Skin epidermis (tissue), 12 donors: ENCODE measurements at regions not wholly inside any gene's neighbourhood (a gene's known extent, or its start where the extent isn't known, plus 50 kb on each side); places are given as distances from the start of the nearest gene placed in this dataset.

ENCODE experiments used
- H3K27ac ChIP-seq, 21 experiments: fragments of 200-600 bp; sonication (generic) in 11 of 21; one replicate each; pipeline ENCODE4 v1.5.0; 2020; ENCODE audit warnings: mild to moderate bottlenecking in 3 of 21, inconsistent platforms in 2 of 21, moderate library complexity in 2 of 21
- H3K4me3 ChIP-seq, 7 experiments: fragments of 200-600 bp; sonication (generic) in 2 of 7; one replicate each; pipeline ENCODE4 v1.5.0; 2020; ENCODE audit warnings: inconsistent platforms in 2 of 7, mild to moderate bottlenecking in 2 of 7, moderate library complexity in 1 of 7

DNA sequence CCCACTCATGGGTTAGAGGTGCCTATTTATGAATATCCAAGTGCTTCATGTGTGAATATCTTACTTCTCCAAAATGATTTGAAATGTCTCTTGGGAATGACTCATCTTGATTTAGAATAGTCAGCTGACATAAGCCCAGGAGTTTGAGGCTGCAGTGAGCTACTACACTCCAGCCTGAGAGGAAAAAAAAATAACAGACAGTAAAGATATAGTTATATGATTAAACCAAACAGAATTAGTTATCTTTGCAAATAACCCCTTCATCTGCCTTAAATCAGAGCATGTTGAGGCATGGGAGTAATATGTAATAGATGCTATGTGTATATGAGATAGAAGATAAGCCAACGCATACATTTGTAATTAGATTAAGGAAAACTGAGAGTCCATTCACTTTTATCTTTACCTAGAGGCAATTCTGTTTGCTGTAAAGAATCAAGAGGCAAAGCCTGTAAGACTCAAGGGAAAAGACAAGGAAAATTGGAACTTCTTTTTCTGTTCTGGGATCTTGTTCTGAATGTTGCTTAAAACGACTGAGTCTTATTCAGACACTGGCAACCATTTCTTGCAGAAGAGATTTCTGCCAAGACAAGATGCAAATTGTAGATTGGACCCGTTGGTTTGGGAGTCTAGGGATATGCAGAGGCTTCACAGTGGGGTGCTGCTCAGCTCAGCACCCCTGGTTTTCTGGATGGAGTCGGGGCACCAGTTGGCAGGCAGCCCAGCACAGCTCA, 104.4 kb downstream of the LIPG start:
- H3K4me3 ChIP-seq: no peak overlapping the region
- H3K27ac ChIP-seq: peak overlapping the region in 1 of 21 experiments; percentile 69

DNA sequence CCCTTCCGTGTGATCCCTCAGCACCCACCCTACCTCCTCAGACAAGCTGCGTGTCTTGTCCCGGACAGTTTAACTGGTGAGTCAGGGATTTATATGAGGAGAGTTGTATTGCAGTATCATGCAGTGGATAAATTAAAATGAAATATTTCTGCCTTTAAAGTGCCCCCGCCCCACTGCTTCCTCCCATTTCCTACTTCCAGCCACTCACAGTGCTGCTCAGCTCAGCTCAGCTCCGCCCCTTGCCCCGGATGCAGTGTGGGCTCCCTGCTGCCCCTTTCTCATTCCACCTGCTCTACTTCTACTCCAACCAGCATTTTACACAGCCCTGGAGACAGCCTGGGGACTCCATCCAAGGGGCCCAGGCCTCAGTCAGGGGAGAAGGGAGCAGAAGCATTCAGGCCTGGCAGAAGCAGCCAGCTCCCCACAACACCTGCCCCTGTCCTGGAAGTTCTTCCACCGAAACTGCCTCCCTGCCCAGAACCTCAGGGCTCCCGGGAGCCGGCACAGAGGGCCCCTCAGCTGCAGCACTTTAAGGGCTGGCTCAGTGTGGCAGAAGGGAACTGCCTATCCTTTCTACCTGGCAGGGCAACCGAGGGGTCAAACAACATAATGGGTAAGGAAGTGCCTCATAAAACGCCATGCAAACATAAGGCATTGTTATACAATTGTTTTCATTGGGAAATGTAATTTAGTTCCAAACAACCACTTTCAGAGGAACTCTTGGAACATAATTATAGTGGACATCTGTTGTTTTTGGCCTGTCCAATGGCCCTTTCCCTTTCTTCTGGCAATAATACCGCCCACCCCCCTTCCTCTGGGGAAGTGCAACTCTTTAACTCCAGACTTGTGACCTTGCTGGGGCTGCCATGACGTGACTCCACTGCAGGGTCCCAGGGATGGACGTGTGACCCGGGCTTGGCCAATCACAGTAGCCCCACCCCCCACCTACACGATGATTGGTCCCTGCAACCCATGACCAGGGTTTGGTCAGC, 102.3 kb downstream of the LIPG start:
- no peak overlapping the region for H3K4me3 ChIP-seq
- H3K27ac ChIP-seq: peak overlapping the region in 2 of 21 experiments; percentile 6 to 10

DNA sequence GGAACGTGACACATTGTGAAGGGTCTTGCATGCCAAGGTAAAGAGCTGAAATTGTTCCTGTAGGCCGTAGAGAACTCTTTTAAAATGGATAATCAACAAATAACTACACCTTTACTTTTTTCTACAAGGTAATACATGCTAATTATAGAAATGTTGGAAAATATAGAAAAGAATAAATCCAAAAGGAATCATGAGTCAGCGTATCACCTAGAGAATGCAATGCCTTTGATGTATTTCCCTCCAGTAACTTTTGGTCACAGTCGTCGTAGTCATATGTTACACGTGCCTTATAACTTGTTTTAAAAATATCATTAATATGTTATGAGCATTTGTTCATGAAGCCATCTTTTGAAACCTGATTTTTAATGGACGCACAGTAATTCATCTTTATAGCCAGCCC, 100.6 kb downstream of the LIPG start:
- H3K4me3 ChIP-seq: no peak overlapping the region
- H3K27ac ChIP-seq: no peak overlapping the region

DNA sequence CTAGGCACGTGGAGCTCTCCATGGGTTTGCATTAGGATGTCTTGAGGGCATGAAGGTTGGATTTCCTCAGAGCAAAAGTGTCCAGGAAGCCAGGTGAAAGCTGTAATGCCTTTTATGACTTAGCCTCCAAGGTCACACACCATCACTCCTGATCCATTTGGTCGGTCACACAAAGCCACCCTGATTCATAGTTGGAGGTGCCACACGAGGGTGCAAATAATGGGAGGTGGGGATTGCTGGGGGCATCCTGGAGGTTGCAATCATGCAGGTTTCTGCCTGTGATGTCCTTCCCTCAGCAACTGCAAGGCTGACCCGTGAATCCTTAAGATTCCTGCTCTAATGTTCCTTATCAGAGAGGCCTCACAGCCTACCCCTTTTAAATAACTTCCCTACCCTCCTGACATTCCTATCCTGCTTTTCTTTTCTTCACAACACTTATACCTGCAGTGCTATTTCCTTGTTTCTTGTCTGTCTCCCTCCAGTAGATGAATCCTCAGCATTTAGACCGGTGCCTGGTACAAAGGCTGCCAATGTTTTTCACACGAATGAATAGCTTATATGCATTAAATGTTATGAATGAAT, 97.1 kb downstream of the LIPG start:
- no peak overlapping the region for H3K4me3 ChIP-seq
- H3K27ac ChIP-seq: no peak overlapping the region

DNA sequence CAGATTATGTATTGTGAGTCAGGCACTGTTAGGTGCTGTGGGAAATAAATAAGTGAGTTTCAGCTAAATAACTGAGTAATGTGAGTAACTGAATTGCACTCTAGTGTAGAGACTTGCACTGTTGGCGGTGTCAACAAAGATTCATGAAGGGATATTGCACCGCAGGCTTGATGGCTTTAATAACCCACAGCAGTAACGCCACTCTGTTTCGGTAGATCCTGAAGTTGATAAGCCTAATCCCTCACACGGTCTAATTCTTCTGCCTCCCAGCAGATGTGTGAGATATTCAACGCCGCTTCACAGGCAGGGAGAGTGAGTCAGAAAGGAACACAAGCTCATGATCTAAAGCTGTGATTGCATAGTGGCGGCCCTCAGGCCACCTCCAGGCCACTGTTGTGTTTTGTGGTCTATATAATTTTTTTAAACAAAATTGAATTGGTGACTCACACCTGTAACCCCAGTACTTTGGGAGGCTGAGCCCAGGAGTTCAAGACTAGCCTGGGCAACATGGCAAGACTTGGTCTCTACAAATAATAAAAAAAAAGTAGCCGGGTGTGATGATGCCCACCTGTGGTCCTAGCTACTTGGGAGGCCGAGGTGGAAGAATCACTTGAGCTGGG, 94.3 kb downstream of the LIPG start:
- H3K27ac ChIP-seq: no peak overlapping the region

DNA sequence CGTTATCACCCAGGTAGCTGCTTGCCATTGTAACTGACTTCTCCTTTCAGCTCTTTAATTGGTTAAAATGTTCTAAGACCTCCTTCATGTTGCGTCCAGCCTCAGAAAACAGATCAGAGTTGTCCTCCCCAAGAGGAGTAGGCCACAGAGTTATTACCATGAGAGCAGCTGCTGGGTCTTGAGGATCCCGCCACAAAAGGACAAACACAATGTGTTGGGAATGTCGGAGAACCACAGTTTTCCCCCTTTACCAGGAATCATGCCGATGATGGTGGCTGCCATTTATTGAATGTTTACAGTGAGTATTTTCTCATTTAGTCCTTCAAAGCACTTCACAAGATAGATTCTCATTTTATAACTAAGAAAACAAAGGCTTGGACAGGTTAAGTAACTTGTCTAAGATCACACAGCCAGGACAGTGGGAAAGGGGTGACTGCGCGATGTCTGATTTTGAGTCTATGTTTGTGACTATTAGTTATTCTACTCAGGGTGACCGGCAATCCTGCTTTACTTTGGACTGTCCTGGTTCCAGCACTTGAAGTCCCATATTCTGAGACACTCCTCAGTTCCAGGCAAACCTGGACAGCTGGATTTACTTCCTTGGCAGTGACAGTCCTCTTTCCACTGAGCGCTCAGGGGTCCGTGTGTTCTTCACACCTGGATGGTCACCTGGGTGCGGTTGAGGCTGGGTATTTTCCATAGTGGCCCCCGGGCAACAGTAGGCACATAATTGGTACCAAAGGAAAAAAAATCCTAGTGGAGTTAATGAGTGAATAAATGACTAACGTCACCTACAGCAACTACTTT, 93.6 kb downstream of the LIPG start:
- H3K4me3 ChIP-seq: no peak overlapping the region
- no peak overlapping the region for H3K27ac ChIP-seq

More for the DNA sequence above, 94.3 kb downstream of the LIPG start:
- no peak overlapping the region for H3K4me3 ChIP-seq

DNA sequence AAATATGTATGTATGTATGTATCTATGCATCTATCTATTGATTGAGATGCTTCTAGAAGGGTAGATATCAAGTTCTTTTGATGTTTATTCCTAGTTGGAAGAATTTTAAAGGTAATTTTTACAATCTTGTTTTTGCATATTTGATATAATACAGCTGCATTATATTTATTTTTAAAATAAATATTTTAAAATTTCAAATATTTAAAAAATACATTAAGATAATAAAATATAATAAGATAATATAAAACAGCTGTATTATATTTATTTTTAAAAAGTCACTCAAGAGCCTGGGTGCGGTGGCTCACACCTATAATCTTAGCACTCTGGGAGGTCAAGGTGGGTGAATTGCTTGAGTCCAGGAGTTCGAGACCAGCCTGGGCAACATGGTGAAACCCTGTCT, 92.5 kb downstream of the LIPG start:
- no peak overlapping the region for H3K27ac ChIP-seq
- no peak overlapping the region for H3K4me3 ChIP-seq

DNA sequence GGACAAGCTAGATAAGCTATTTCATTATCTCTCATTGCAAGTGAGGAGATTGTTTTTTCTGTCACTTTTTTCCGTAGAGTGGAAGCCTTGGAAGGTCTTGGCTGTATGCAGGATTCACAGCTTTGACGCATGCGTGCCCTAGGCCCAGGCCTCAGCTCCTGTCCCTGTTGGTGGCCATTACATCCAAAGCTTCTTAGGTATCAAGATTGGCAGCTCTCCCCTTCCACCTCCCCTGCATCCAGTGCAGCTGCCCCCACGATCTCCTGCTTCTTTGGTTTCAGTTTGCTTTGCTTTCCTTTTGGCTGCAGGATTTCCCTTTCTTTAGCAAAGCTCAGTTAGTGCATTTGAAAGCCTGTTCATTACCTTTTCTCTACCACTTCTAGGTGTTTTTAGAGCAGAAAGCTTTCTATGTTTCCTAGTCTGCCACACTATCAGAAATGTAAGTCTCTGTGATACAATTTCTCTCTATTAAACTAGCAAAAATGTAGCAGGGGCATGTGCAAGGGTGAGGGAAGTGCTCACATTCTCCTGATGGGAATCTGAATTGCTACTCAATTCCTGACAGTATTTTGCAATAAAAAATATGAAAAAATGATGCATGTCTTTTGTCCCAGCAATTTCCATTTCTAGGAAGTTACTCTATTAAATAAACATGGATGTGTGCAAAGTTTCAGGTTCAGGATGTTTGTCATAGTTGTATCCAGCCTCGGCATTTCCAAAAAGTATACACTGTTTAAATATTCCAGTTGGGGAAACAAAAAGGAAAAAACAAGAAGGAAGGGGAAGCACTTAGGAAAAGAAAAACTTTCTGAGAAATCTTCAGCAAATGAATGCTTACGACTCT, 91.2 kb downstream of the LIPG start:
- Histone ChIP-seq H3K4me3 (no peak overlapping the region), H3K27ac (no peak overlapping the region)

DNA sequence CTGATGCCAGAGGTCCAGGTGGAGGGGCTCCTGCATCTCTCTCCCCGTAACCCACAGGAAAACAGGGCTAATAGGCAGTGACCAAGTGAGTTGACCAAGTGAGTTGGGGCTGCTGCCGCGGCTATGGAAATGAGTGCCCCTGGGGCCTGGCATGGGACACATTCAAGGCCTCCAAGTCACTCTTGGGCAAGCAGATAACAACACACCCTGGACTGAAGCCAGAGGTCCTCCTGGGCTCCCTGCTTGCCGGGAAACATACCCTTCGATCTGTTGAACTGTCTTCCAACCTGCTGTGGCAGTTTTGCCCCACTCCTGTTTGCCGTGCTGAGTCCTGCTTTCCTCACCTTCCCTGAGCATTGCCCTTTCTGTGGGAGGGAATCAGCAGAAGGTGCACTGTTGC, 89.2 kb downstream of the LIPG start:
- H3K4me3 ChIP-seq: no peak overlapping the region
- no peak overlapping the region for H3K27ac ChIP-seq

DNA sequence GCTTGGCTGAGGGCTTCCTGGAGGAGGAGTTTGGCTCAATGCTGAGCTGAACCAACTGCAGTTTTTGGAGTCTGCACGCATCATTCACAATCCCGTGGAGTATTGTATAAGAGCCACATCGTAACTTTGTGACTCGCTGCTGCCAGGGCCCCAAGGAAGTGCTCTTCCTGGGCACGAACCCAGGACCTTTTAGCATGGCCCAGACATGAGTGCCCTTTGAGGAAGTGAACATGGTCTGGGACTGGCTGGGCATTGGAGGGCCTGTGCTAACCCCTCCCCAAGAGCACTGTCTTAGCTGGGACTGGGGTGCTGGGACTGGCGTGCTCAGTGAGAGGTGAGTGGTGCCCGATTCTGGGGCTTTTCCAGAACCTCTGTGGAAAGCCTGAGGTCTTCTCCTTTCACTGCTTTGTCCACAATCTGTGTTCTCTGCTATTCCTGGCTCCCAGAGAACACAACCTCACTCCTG, 88.6 kb downstream of the LIPG start:
- Histone ChIP-seq H3K4me3 (no peak overlapping the region), H3K27ac (no peak overlapping the region)

DNA sequence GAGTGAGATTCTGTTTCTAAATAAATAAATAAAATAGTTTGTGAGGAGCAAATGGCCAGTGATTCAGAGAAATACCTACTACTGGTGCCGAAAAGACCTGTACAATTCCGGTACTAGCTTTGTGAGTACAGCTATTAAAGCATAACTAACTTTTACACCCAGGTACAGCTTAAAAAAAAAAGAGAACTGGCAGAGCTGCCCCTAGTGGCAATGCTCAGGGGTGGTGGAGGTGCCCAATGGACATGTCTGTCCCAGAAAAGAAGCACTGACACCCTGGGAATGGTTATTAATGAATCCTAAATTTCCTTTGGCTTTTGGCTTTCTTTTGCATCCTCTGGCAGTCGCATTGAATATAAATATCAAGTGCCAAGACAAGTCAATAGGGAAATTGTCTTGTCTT, 87.0 kb downstream of the LIPG start:
- no peak overlapping the region for H3K4me3 ChIP-seq
- no peak overlapping the region for H3K27ac ChIP-seq
